Colonic mucosa (tissue), 4 donors: ENCODE measurements at regions not wholly inside any gene's neighbourhood (a gene's known extent, or its start where the extent isn't known, plus 50 kb on each side); places are given as distances from the start of the nearest gene placed in this dataset.

Source experiments
- DNase-seq: peaks from one replicate; pipeline ENCODE4 v3.0.0-alpha.2; 2020
- H3K27ac ChIP-seq: fragments of 200-600 bp; one replicate; pipeline ENCODE4 v1.8.0; 2021
- H3K27me3 ChIP-seq: fragments of 200-600 bp; one replicate; pipeline ENCODE4 v1.8.0; 2021
- H3K36me3 ChIP-seq: fragments of 200-600 bp; one replicate; pipeline ENCODE4 v1.8.0; 2021
- H3K4me1 ChIP-seq: fragments of 200-600 bp; one replicate; pipeline ENCODE4 v1.8.0; 2021; ENCODE audit warnings: mild to moderate bottlenecking
- H3K4me3 ChIP-seq: fragments of 200-600 bp; one replicate; pipeline ENCODE4 v1.8.0; 2021
- H3K9ac ChIP-seq, 2 donors: one replicate each; pipeline ENCODE4 v1.7.0; 2013; ENCODE audit warnings: control low read depth in 2 of 2, low read depth in 2 of 2, low read length in 2 of 2
- H3K9me3 ChIP-seq: fragments of 200-600 bp; one replicate; pipeline ENCODE4 v1.8.0; 2021
- intact Hi-C: fragments of 100-400 bp; cut with DNase I; formaldehyde crosslinking; loops from one replicate; pipeline ENCODE4 v1.14.1; 2022
- TF ChIP-seq, protein P1 (sequence below): fragments of 200-600 bp; IDR thresholded peaks from one replicate; pipeline ENCODE4 v1.8.0; 2022; ENCODE audit warnings: antibody characterized with exemption, mild to moderate bottlenecking
- donor health status: healthy.
- donor health status: DM: no; HTN: no; CAD: no.
- donor health status: DM: no; HTN: no; CAD: no.

DNA sequence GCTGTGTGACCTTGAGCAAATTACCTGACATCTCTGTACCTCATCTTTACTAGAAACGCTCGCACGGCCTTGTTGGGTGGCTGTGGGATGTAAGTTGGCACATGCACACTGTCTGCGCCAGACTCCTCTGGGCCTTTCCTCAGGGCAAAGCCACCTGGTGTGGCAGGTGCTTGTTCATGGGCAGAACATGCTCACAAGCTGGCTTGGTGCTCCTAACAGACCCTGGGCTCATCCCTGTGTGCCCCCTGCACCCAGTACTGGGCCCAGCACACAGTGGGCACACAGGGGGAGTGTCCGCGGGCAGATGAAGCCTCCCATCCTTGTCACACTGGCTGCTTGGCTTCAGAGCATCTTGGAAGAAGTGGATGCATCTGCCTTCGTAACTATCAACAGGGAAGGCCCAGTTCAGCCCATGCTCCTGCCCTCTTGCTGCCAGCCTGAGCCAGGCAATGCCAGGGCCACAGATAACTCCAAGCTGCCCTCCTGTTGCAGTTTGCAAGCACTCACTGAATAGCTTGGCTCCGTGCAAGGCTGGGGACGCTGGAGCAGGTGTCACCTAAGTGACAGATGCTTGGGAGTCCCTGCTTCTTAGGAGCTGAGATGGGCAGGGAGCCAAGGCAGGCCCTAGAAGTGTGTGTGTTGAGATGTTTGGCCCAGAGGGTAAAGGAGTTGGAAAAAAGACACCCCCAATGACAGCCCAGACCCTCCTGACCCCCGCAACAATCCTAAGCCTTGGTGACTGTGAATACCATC lies 123.9 kb downstream of the TUBA3C start:
- no peak overlapping the region for H3K4me3 ChIP-seq
- TF ChIP-seq, protein P1, sequence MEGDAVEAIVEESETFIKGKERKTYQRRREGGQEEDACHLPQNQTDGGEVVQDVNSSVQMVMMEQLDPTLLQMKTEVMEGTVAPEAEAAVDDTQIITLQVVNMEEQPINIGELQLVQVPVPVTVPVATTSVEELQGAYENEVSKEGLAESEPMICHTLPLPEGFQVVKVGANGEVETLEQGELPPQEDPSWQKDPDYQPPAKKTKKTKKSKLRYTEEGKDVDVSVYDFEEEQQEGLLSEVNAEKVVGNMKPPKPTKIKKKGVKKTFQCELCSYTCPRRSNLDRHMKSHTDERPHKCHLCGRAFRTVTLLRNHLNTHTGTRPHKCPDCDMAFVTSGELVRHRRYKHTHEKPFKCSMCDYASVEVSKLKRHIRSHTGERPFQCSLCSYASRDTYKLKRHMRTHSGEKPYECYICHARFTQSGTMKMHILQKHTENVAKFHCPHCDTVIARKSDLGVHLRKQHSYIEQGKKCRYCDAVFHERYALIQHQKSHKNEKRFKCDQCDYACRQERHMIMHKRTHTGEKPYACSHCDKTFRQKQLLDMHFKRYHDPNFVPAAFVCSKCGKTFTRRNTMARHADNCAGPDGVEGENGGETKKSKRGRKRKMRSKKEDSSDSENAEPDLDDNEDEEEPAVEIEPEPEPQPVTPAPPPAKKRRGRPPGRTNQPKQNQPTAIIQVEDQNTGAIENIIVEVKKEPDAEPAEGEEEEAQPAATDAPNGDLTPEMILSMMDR: no peak
- H3K9me3 ChIP-seq: no peaks in the 10 kb centered on the region
- H3K4me1 ChIP-seq: no peaks in the 10 kb centered on the region
- DNase-seq: no peak
- no peak overlapping the region for H3K27ac ChIP-seq
- intact Hi-C loops: no loop called here
- no peak overlapping the region for H3K9ac ChIP-seq
- H3K36me3 ChIP-seq: no peaks in the 10 kb centered on the region
- no peaks in the 10 kb centered on the region for H3K27me3 ChIP-seq

DNA sequence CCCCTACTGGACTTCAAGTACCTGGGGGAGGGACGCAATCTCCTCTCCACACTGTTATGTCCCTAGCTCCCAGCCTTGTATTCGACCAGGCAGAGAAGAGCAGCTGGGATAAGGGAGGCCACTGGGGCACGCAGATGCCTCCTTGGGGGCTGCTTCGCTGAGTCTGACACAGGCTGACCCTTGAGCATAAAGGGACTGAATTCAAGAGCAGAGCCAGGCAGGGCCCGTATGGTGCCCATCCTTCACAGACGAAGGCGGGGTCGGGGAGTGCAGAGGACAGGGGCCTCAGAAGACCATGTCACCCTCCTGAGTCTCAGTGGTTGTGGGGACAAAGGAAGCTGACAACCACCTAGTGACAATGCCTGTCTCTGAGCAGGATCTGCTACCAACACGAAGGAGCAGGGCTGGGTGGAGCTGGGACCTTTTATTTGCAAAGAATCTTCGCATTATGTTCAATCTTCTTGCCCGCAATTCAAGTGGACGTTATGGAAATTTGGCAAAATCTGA lies 124.6 kb downstream of the TUBA3C start:
- no peak for DNase-seq
- TF ChIP-seq, protein P1: no peak
- no peaks in the 10 kb centered on the region for H3K36me3 ChIP-seq
- H3K4me1 ChIP-seq: no peaks in the 10 kb centered on the region
- intact Hi-C loops: no loop called here
- no peaks in the 10 kb centered on the region for H3K9me3 ChIP-seq
- H3K27ac ChIP-seq: no peak overlapping the region
- no peak overlapping the region for H3K4me3 ChIP-seq
- no peak overlapping the region for H3K9ac ChIP-seq
- no peaks in the 10 kb centered on the region for H3K27me3 ChIP-seq

DNA sequence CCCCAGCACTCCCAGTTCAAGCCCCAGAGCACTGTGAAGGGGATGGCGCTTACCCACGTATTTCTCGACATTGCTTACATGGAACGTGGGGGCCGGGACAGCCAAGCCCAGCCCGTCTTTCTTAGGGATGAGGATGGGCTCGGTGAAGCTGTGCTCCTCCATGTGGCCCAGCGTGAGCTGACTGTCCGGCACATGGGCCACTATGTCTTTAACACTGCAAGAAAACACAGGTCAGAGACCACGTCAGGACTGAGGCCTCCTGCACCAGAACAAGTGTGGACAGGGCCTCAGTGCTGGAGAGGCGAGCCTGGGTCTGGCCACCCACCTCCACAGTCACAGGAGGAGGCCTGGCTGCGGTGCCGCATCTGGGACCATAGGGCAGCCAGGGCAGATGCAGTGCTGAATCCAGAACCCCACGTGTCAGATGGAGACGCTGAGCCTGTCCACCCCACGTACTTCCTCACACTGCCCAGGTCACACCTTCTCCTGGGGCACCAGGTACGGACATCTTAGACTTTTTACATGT lies 125.2 kb downstream of the TUBA3C start:
- DNase-seq: no peak
- Histone ChIP-seq H3K4me3 (no peak overlapping the region), H3K27me3 (no peaks in the 10 kb centered on the region), H3K27ac (no peak overlapping the region), H3K9me3 (no peaks in the 10 kb centered on the region), H3K9ac (no peak overlapping the region), H3K4me1 (no peaks in the 10 kb centered on the region), H3K36me3 (no peaks in the 10 kb centered on the region)
- intact Hi-C loops: no loop called here
- TF ChIP-seq, protein P1: no peak

DNA sequence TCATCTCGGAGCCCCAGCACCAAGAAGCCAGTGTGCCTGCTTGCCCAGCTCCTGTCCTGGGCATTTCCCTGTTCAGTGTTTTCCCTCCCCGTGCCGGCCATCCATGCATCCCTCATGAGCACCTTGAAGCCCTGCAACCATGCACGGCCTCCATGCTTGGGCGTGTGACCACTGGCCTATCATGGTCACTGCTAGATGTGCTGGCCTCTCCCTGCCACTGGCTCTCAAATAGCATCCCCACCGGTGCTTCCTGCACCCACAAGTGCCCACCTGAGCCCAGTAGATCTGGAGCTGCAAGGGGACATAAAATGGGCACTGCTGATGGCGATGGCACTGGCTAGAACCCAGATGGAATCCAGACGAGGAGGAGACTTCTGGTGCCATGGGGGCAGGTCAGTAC lies 126.0 kb downstream of the TUBA3C start:
- no peaks in the 10 kb centered on the region for H3K36me3 ChIP-seq
- H3K4me1 ChIP-seq: no peaks in the 10 kb centered on the region
- intact Hi-C loops: no loop called here
- no peak for DNase-seq
- H3K9me3 ChIP-seq: no peaks in the 10 kb centered on the region
- no peak overlapping the region for H3K4me3 ChIP-seq
- H3K27ac ChIP-seq: no peak overlapping the region
- TF ChIP-seq, protein P1: no peak
- H3K9ac ChIP-seq: no peak overlapping the region
- no peaks in the 10 kb centered on the region for H3K27me3 ChIP-seq

DNA sequence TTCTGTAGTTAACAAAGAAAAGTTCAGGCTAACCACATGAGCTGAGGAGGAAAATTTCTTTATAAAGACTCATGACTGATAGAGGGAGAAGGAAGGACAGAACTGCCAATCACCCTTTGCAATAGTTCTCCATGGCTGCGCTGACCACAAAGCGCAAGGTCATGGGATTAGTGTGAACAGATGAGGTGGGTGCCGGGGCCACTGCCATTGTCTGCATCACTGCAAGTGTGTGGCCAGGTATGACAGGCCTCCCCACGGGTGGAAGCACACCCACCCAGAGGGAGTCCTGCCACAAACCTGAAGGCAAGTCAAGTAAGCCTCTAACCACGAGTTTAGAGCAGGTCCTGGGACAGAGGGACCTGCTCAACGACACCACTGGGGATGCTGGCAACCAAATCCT lies 128.1 kb downstream of the TUBA3C start:
- H3K9ac ChIP-seq: no peak overlapping the region
- intact Hi-C loops: no loop called here
- DNase-seq: no peak
- no peaks in the 10 kb centered on the region for H3K4me1 ChIP-seq
- H3K27me3 ChIP-seq: no peaks in the 10 kb centered on the region
- no peak overlapping the region for H3K4me3 ChIP-seq
- H3K27ac ChIP-seq: no peak overlapping the region
- H3K36me3 ChIP-seq: no peaks in the 10 kb centered on the region
- H3K9me3 ChIP-seq: no peaks in the 10 kb centered on the region
- TF ChIP-seq, protein P1: no peak
